Parathyroid adenoma (tissue), 2 donors: ENCODE measurements at regions not wholly inside any gene's neighbourhood (a gene's known extent, or its start where the extent isn't known, plus 50 kb on each side); places are given as distances from the start of the nearest gene placed in this dataset.

Source experiments
- H2AFZ ChIP-seq: fragments of 300-600 bp; sonication (generic); one replicate; pipeline ENCODE4 v1.7.0; 2017; ENCODE audit warnings: antibody characterized with exemption, mild to moderate bottlenecking
- H3K27ac ChIP-seq: fragments of 300-600 bp; sonication (generic); one replicate; pipeline ENCODE4 v1.7.0; 2017
- H3K27me3 ChIP-seq: fragments of 300-600 bp; sonication (generic); one replicate; pipeline ENCODE4 v1.7.0; 2017; ENCODE audit warnings: low read length; ENCODE audit not compliant: control insufficient read depth, insufficient read depth
- H3K36me3 ChIP-seq: fragments of 300-600 bp; sonication (generic); one replicate; pipeline ENCODE4 v1.7.0; 2017; ENCODE audit warnings: low read length; ENCODE audit not compliant: control insufficient read depth, insufficient read depth
- H3K4me1 ChIP-seq: fragments of 300-600 bp; sonication (generic); one replicate; pipeline ENCODE4 v1.7.0; 2017; ENCODE audit warnings: control low read depth
- H3K4me2 ChIP-seq: fragments of 300-600 bp; sonication (generic); one replicate; pipeline ENCODE4 v1.7.0; 2017; ENCODE audit warnings: low read length
- H3K4me3 ChIP-seq: fragments of 300-600 bp; sonication (generic); one replicate; pipeline ENCODE4 v1.7.0; 2017; ENCODE audit warnings: low read depth, low read length
- H3K79me2 ChIP-seq: fragments of 300-600 bp; sonication (generic); one replicate; pipeline ENCODE4 v1.7.0; 2017; ENCODE audit warnings: control low read depth
- H3K9ac ChIP-seq: fragments of 300-600 bp; sonication (generic); one replicate; pipeline ENCODE4 v1.7.0; 2017; ENCODE audit warnings: mild to moderate bottlenecking
- H3K9me3 ChIP-seq: fragments of 300-600 bp; sonication (generic); one replicate; pipeline ENCODE4 v1.7.0; 2017; ENCODE audit warnings: low read length; ENCODE audit not compliant: control insufficient read depth
- CTCF ChIP-seq: fragments of 300-600 bp; sonication (generic); IDR thresholded peaks from one replicate; pipeline ENCODE4 v1.7.0; 2017; ENCODE audit warnings: antibody characterized with exemption, mild to moderate bottlenecking
- donor health status: primary hyperparathyroidism.

GRCh38 chr4:189087971-189088370 lies 852.7 kb upstream of the FRG1 start:
- no peak overlapping the region for H2AFZ ChIP-seq
- no peak overlapping the region for H3K9ac ChIP-seq
- no peaks in the 10 kb centered on the region for H3K9me3 ChIP-seq
- TF ChIP-seq CTCF, result no peak
- no peak overlapping the region for H3K4me2 ChIP-seq
- H3K79me2 ChIP-seq, result no peaks in the 10 kb centered on the region
- H3K4me3 ChIP-seq, result no peak overlapping the region
- H3K27ac ChIP-seq, result no peak overlapping the region
- H3K27me3 ChIP-seq, result no peaks in the 10 kb centered on the region
- no peaks in the 10 kb centered on the region for H3K4me1 ChIP-seq
- no peaks in the 10 kb centered on the region for H3K36me3 ChIP-seq

DNA sequence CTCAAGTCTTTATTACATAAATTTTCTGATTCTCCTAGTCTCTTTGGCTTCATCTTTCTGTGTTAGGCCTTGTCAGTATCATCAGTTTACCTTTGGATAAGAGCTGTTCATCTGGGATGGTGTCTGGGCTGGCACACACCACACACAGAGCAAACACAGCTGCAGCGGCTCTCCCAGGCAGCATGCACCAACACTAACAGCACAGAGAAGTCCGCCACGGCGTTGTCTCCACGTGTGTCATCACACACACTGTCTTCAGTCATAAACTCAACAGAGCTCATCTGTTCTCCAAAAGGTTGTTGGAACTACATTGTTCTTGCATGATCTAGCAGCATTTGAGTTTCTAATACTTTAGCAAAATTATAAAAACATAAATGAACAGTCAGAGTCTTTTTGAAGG lies 851.9 kb upstream of the FRG1 start:
- Histone ChIP-seq H3K4me1 (no peaks in the 10 kb centered on the region), H3K79me2 (no peaks in the 10 kb centered on the region), H3K27ac (no peak overlapping the region), H3K4me3 (no peak overlapping the region), H3K36me3 (no peaks in the 10 kb centered on the region), H3K4me2 (peak overlapping the region; percentile 20), H3K9me3 (no peaks in the 10 kb centered on the region), H2AFZ (no peak overlapping the region), H3K27me3 (no peaks in the 10 kb centered on the region), H3K9ac (no peak overlapping the region)
- TF ChIP-seq CTCF, result no peak

GRCh38 chr4:189090174-189090814 lies 850.4 kb upstream of the FRG1 start:
- Histone ChIP-seq H3K79me2 (no peaks in the 10 kb centered on the region), H3K4me3 (no peak overlapping the region), H3K9ac (no peak overlapping the region), H2AFZ (no peak overlapping the region), H3K36me3 (no peaks in the 10 kb centered on the region), H3K27me3 (no peaks in the 10 kb centered on the region), H3K27ac (no peak overlapping the region), H3K4me1 (no peaks in the 10 kb centered on the region), H3K9me3 (no peaks in the 10 kb centered on the region), H3K4me2 (no peak overlapping the region)
- TF ChIP-seq CTCF, result peak; percentile 19

- Histone ChIP-seq H3K79me2 (no peaks in the 10 kb centered on the region), H3K36me3 (no peaks in the 10 kb centered on the region), H3K27ac (no peak overlapping the region), H3K9ac (no peak overlapping the region), H3K4me3 (no peak overlapping the region), H3K4me2 (no peak overlapping the region), H3K27me3 (no peaks in the 10 kb centered on the region), H2AFZ (no peak overlapping the region), H3K4me1 (no peaks in the 10 kb centered on the region), H3K9me3 (no peaks in the 10 kb centered on the region)
- TF ChIP-seq CTCF, result no peak
Observed at GRCh38 chr4:189092581-189092980, 848.1 kb upstream of the FRG1 start.

DNA sequence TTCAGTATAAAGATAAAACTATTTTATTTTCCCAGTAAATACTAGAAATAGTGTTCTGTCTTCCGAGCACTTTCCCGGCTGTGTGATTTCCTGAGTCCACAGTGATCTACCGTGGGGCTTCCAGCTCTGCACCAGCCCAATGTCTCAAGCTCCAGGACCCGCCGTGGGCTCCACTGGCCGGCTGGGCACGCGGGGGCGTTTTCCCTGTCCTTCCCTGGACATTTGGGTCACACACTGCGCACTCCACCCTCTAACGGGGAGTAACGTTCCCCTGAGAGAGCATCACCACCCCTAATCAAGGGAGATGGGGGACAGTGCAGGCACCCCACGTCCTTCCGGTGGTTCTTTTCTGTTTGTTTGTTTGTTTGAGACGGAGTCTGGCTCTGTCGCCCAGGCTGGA lies 844.6 kb upstream of the FRG1 start:
- no peak overlapping the region for H3K27ac ChIP-seq
- H2AFZ ChIP-seq, result no peak overlapping the region
- H3K4me2 ChIP-seq, result no peak overlapping the region
- no peak overlapping the region for H3K9ac ChIP-seq
- H3K27me3 ChIP-seq, result no peaks in the 10 kb centered on the region
- H3K9me3 ChIP-seq, result no peaks in the 10 kb centered on the region
- no peaks in the 10 kb centered on the region for H3K79me2 ChIP-seq
- H3K36me3 ChIP-seq, result no peaks in the 10 kb centered on the region
- no peak overlapping the region for H3K4me3 ChIP-seq
- TF ChIP-seq CTCF, result no peak
- H3K4me1 ChIP-seq, result no peaks in the 10 kb centered on the region
